ENCODE measurements at regions not wholly inside any gene's neighbourhood (a gene's known extent, or its start where the extent isn't known, plus 50 kb on each side); places are given as distances from the start of the nearest gene placed in this dataset.
A peak's percentile ranks its signal among the peaks of the same experiment; 100 is the strongest.

DNA sequence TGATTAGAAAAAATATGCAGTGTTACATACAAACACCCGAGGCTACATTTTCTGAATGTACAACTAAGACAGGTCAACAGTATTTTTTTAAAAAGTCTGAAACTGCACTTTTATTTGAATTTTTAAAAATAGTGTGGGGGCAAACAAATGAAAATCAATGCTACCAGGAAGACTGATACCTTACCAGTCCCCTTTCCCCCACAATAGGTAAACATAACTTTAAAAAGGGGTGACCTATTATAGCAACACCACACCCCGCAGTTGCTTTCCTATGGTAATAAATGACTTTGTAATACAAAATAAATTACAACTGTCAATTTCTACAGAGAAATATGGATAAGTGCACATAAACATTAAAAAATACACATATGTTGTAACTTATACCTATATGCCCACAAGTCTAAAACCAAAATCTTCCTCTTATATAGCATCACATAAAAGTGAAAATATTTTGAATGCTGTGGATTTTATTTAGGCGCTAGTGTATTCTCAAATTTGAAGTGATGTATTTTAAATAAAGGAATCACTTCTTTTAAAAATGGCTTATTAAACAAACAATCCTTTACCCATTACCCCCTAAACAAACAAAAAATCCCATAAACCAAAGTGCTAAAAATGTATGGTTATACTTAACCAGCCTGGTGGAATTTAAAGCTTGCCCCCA, 63.1 kb downstream of the KCNRG start:
- DNase-seq = peak in 1 of 3 donors; percentile 25
- H3K27me3 ChIP-seq (ENCODE audit: control insufficient read depth in 3 of 3, insufficient read depth in 3 of 3, low read length in 2 of 3) = no peaks in the 10 kb centered on the region
- H3K27ac ChIP-seq (ENCODE audit: low read depth in 1 of 2, low read length in 1 of 2) = no peak overlapping the region
- H3K9ac ChIP-seq (ENCODE audit: insufficient read depth in 1 of 2, low read length in 2 of 2) = peak overlapping the region in 1 of 2 donors; percentile 94
- peaks cover 0 to 15% (median 1%) of the 10 kb centered on the region in 5 donors for H3K4me1 ChIP-seq (ENCODE audit: control insufficient read depth in 5 of 5, insufficient read depth in 5 of 5, low read length in 5 of 5)
- H3K4me3 ChIP-seq = no peak overlapping the region
- H3K9me3 ChIP-seq (ENCODE audit: control insufficient read depth in 4 of 4, insufficient read depth in 3 of 4, low read length in 3 of 4) = no peaks in the 10 kb centered on the region
- 57 to 59% methylated on average over 3 of the region's 3 CpGs for WGBS, 2 donors
- no peak for ATAC-seq (ENCODE audit: insufficient read depth, low FRiP score)
- H3K36me3 ChIP-seq (ENCODE audit: control insufficient read depth in 4 of 4, insufficient read depth in 4 of 4, low read length in 4 of 4) = no peaks in the 10 kb centered on the region
- TF ChIP-seq, protein P1, sequence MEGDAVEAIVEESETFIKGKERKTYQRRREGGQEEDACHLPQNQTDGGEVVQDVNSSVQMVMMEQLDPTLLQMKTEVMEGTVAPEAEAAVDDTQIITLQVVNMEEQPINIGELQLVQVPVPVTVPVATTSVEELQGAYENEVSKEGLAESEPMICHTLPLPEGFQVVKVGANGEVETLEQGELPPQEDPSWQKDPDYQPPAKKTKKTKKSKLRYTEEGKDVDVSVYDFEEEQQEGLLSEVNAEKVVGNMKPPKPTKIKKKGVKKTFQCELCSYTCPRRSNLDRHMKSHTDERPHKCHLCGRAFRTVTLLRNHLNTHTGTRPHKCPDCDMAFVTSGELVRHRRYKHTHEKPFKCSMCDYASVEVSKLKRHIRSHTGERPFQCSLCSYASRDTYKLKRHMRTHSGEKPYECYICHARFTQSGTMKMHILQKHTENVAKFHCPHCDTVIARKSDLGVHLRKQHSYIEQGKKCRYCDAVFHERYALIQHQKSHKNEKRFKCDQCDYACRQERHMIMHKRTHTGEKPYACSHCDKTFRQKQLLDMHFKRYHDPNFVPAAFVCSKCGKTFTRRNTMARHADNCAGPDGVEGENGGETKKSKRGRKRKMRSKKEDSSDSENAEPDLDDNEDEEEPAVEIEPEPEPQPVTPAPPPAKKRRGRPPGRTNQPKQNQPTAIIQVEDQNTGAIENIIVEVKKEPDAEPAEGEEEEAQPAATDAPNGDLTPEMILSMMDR (IDR thresholded peaks at IDR 0.05; ENCODE audit: control extremely low read depth, extremely low read depth) = no peak

DNA sequence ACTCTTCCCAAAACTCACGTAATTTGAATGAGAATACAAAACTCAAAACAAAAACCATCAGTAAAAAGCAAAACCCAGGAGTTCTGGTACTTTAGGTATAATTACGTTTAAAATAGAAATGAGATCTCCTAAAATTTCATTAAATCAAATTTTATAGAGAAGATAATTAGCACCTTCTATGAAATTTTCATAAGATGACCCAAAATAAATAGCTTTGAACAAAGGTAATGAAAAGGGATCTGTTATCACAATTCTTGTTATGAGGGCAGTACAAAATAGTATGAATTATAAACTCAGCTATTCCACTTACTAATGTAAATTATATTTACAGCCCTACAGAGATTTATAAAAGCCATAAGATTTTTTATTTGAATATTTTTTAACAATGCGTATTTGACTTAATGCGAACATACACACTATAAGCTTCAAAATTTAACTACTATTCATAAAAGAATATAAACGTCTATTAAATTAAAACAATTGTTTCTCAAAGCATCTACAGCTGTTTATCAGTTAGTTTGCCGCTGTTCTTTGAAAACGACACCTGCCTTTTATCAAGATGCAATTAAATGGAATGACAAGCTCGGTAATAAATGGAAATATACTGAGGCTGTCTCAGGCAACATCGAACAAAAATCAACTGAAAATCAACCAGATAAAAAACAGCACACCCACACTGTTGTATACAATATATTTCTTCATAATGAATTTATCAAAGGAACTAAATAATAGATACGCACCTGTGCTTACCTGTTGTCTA, 63.8 kb downstream of the KCNRG start:
- H3K9ac ChIP-seq (ENCODE audit: insufficient read depth in 1 of 2, low read length in 2 of 2) = peak overlapping the region in 1 of 2 donors; percentile 94
- H3K4me3 ChIP-seq = no peak overlapping the region
- TF ChIP-seq, protein P1 (IDR thresholded peaks at IDR 0.05; ENCODE audit: control extremely low read depth, extremely low read depth) = no peak
- H3K36me3 ChIP-seq (ENCODE audit: control insufficient read depth in 4 of 4, insufficient read depth in 4 of 4, low read length in 4 of 4) = no peaks in the 10 kb centered on the region
- H3K27ac ChIP-seq (ENCODE audit: low read depth in 1 of 2, low read length in 1 of 2) = no peak overlapping the region
- DNase-seq = peak in 1 of 3 donors; percentile 29
- no peak for ATAC-seq (ENCODE audit: insufficient read depth, low FRiP score)
- H3K4me1 ChIP-seq (ENCODE audit: control insufficient read depth in 5 of 5, insufficient read depth in 5 of 5, low read length in 5 of 5) = peaks cover 0 to 15% (median 3%) of the 10 kb centered on the region in 5 donors
- no peaks in the 10 kb centered on the region for H3K27me3 ChIP-seq (ENCODE audit: control insufficient read depth in 3 of 3, insufficient read depth in 3 of 3, low read length in 2 of 3)
- WGBS, 2 donors = 37 to 47% methylated on average over 10 of the region's 10 CpGs
- H3K9me3 ChIP-seq (ENCODE audit: control insufficient read depth in 4 of 4, insufficient read depth in 3 of 4, low read length in 3 of 4) = no peaks in the 10 kb centered on the region

DNA sequence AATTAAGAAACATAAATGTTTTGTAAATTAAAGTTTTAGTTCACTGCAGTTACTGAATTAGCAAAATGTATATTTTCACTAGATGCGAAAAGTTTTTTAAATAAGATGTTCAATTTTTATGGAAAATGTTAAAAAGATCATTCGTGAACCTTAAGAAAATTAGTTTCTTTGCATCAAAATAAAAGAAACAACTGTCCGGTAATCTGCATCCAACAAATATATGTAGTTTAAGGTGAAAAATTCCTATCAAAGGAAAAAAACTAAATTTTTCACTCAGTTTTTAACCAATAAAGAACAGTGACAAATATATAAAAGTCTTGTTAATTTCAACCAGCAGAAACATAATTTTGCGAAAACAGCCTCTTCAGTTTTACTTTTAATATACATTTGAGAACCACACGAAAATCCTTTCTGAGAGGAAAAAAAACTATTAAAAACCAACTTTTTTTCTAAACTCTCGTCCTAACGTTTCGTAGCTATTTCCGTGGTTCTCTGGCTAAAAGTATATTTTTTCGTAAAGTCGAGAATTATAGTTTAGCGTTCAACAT, 64.5 kb downstream of the KCNRG start:
- Histone ChIP-seq H3K9ac (ENCODE audit: insufficient read depth in 1 of 2, low read length in 2 of 2) (peak overlapping the region; percentile 57 to 94), H3K36me3 (ENCODE audit: control insufficient read depth in 4 of 4, insufficient read depth in 4 of 4, low read length in 4 of 4) (no peaks in the 10 kb centered on the region), H3K4me1 (ENCODE audit: control insufficient read depth in 5 of 5, insufficient read depth in 5 of 5, low read length in 5 of 5) (peaks cover 0 to 13% (median 3%) of the 10 kb centered on the region in 5 donors), H3K27ac (ENCODE audit: low read depth in 1 of 2, low read length in 1 of 2) (peak overlapping the region; percentile 82 to 91), H3K4me3 (no peak overlapping the region), H3K9me3 (ENCODE audit: control insufficient read depth in 4 of 4, insufficient read depth in 3 of 4, low read length in 3 of 4) (no peaks in the 10 kb centered on the region), H3K27me3 (ENCODE audit: control insufficient read depth in 3 of 3, insufficient read depth in 3 of 3, low read length in 2 of 3) (no peaks in the 10 kb centered on the region)
- WGBS, 2 donors = 11 to 18% methylated on average over 12 of the region's 12 CpGs
- ATAC-seq (ENCODE audit: insufficient read depth, low FRiP score) (no peak), DNase-seq (peak in 1 of 3 donors; percentile 76)
- TF ChIP-seq, protein P1 (IDR thresholded peaks at IDR 0.05; ENCODE audit: control extremely low read depth, extremely low read depth) = no peak

All from lung (tissue), 11 donors.